HCT116 (cell line): ENCODE measurements at regions not wholly inside any gene's neighbourhood (a gene's known extent, or its start where the extent isn't known, plus 50 kb on each side); places are given as distances from the start of the nearest gene placed in this dataset.

Source experiments
- ATAC-seq: fragments of 200-7000 bp; cut with Tn5 transposase; 2 replicates; pipeline ENCODE4 v1.9.1; 2020; ENCODE audit warnings: mild to moderate bottlenecking, moderate library complexity
- BruUV-seq: library from RNA; stranded (reverse); fragments of 400-500 nt; replicated peaks from 2 replicates; lab custom pipeline; 2021; lab: Mats Ljungman, UMichigan
- CTCF ChIA-PET: fragments of 300-600 bp; sonication (Branson Sonifier 250); formaldehyde crosslinking; loops from one replicate; lab custom pipeline; 2021; ENCODE audit warnings: antibody characterized with exemption; lab: Charles Lee
- POLR2A ChIA-PET: fragments of 300-600, 350-600 bp; sonication (Branson Sonifier 250); formaldehyde crosslinking; loops from one replicate; lab custom pipeline; 2021; ENCODE audit warnings: antibody characterized with exemption; lab: Charles Lee
- RAD21 ChIA-PET, 2 experiments: fragments of 300-600 bp; sonication (Branson Sonifier 250); formaldehyde crosslinking; loops; one replicate each; lab custom pipeline; 2023; ENCODE audit warnings: low total read pairs in 2 of 2; ENCODE audit not compliant: uncharacterized antibody in 2 of 2, unreplicated experiment in 2 of 2, low non-redundant PET in 1 of 2; lab: Charles Lee
- DNase-seq: peaks from one replicate; pipeline ENCODE4 v3.0.0-alpha.2; 2010; ENCODE audit warnings: low read depth, low spot score
- H2AFZ ChIP-seq: fragments of 200-600 bp; shearing (Covaris generic), sonication (generic); 2 replicates; pipeline ENCODE4 v1.6.1; 2017; ENCODE audit warnings: low read depth, mixed run types, mixed read lengths, antibody characterized with exemption, low read length; ENCODE audit not compliant: poor library complexity, severe bottlenecking
- H3K27ac ChIP-seq: 2 replicates; pipeline ENCODE4 v1.5.1; 2012; ENCODE audit warnings: low read depth, low read length
- H3K27me3 ChIP-seq: fragments of 200-600 bp; sonication (generic); 2 replicates; pipeline ENCODE4 v1.6.1; 2016; ENCODE audit warnings: mixed run types, low read length, mixed read lengths; ENCODE audit not compliant: insufficient read depth
- H3K36me3 ChIP-seq, 2 experiments: fragments of 200-500 bp in 1 of 2; fragments of 200-600 bp in 1 of 2; sonication (Bioruptor generic) in 1 of 2; sonication (generic) in 1 of 2; 2 replicates each; pipeline versions ENCODE4 v1.5.1 to v1.6.1; 2014 to 2016; ENCODE audit warnings: low read length in 2 of 2, inconsistent platforms in 1 of 2, mixed read lengths in 1 of 2, mixed run types in 1 of 2; ENCODE audit not compliant: insufficient read depth in 2 of 2, control insufficient read depth in 1 of 2
- H3K4me1 ChIP-seq, 2 experiments: fragments of 200-600 bp in 1 of 2; sonication (generic) in 1 of 2; 2 replicates each; pipeline versions ENCODE4 v1.5.1 to v1.6.1; 2012 to 2017; ENCODE audit warnings: low read length in 2 of 2, inconsistent platforms in 1 of 2, mild to moderate bottlenecking in 1 of 2, mixed read lengths in 1 of 2, mixed run types in 1 of 2, moderate library complexity in 1 of 2; ENCODE audit not compliant: insufficient read depth in 2 of 2, control insufficient read depth in 1 of 2
- H3K4me2 ChIP-seq: fragments of 200-600 bp; sonication (generic); 2 replicates; pipeline ENCODE4 v1.6.1; 2017; ENCODE audit warnings: mixed run types, low read length, mixed read lengths
- H3K4me3 ChIP-seq, 2 experiments: fragments of 200-600 bp in 1 of 2; sonication (generic) in 1 of 2; replicated peaks in 1 of 2; 2 replicates each; pipeline ENCODE4 v1.5.1; 2011 to 2016; ENCODE audit warnings: low read length in 2 of 2, control low read depth in 1 of 2, low read depth in 1 of 2, mild to moderate bottlenecking in 1 of 2, mixed read lengths in 1 of 2, mixed run types in 1 of 2
- H3K79me2 ChIP-seq: fragments of 200-600 bp; sonication (generic); 2 replicates; pipeline ENCODE4 v1.6.1; 2017; ENCODE audit warnings: mild to moderate bottlenecking, mixed run types, low read length, moderate library complexity, mixed read lengths; ENCODE audit not compliant: insufficient read depth
- H3K9ac ChIP-seq: fragments of 200-600 bp; sonication (generic); 2 replicates; pipeline ENCODE4 v1.6.1; 2016; ENCODE audit warnings: low read length, mixed read lengths
- H3K9me2 ChIP-seq: fragments of 200-600 bp; sonication (generic), shearing (Covaris generic); 2 replicates; pipeline ENCODE4 v1.6.1; 2017; ENCODE audit warnings: mixed run types, mild to moderate bottlenecking, moderate library complexity; ENCODE audit not compliant: insufficient read depth
- H3K9me3 ChIP-seq, 2 experiments: fragments of 200-500 bp in 1 of 2; fragments of 200-600 bp in 1 of 2; sonication (Bioruptor generic) in 1 of 2; sonication (generic) in 1 of 2; 2 replicates each; pipeline ENCODE4 v1.6.1; 2014 to 2017; ENCODE audit warnings: low read length in 2 of 2, mixed read lengths in 2 of 2, inconsistent platforms in 1 of 2, low read depth in 1 of 2, mild to moderate bottlenecking in 1 of 2, mixed run types in 1 of 2, moderate library complexity in 1 of 2; ENCODE audit not compliant: control insufficient read depth in 1 of 2, insufficient read depth in 1 of 2
- H4K20me1 ChIP-seq: fragments of 200-600 bp; sonication (generic), shearing (Covaris generic); 2 replicates; pipeline ENCODE4 v1.6.1; 2017; ENCODE audit warnings: mixed run types, mild to moderate bottlenecking, moderate library complexity; ENCODE audit not compliant: insufficient read depth
- ATF3 ChIP-seq: IDR thresholded peaks from 2 replicates; pipeline ENCODE4 v1.6.1; 2012
- CEBPB ChIP-seq: IDR thresholded peaks from 2 replicates; pipeline ENCODE4 v1.6.1; 2012; ENCODE audit warnings: low read depth
- CTCF ChIP-seq, 3 experiments: fragments of 200-600 bp in 1 of 3; sonication (generic) in 1 of 3; IDR thresholded peaks in 2 of 3; conservative IDR thresholded peaks in 1 of 3; 2 replicates each; pipeline ENCODE4 v1.5.1; 2012 to 2017; ENCODE audit warnings: low read depth in 2 of 3, low read length in 2 of 3, antibody characterized with exemption in 1 of 3, borderline replicate concordance in 1 of 3, control low read depth in 1 of 3, mild to moderate bottlenecking in 1 of 3, mixed read lengths in 1 of 3, mixed run types in 1 of 3, moderate library complexity in 1 of 3; ENCODE audit not compliant: insufficient read depth in 1 of 3
- EGR1 ChIP-seq: IDR thresholded peaks from 2 replicates; pipeline ENCODE4 v1.6.1; 2012; ENCODE audit warnings: low read depth
- EZH2 ChIP-seq: fragments of 200-600 bp; sonication (generic); IDR thresholded peaks from 2 replicates; pipeline ENCODE4 v1.6.1; 2017; ENCODE audit warnings: antibody characterized with exemption, mixed run types
- FOSL1 ChIP-seq: IDR thresholded peaks from 2 replicates; pipeline ENCODE4 v1.6.1; 2012; ENCODE audit warnings: low read depth
- JUND ChIP-seq: IDR thresholded peaks from 2 replicates; pipeline ENCODE4 v1.6.1; 2012
- POLR2AphosphoS5 ChIP-seq: IDR thresholded peaks from 2 replicates; pipeline ENCODE4 v1.6.1; 2011; ENCODE audit warnings: mild to moderate bottlenecking, low read depth, low read length, moderate library complexity
- SP1 ChIP-seq: IDR thresholded peaks from 2 replicates; pipeline ENCODE4 v1.6.1; 2012; ENCODE audit warnings: low read depth
- TCF7L2 ChIP-seq: IDR thresholded peaks from 2 replicates; pipeline ENCODE4 v1.7.0; 2011; ENCODE audit warnings: borderline replicate concordance, inconsistent platforms; ENCODE audit not compliant: insufficient read depth, insufficient read length; ENCODE audit errors: extremely low read depth
- YY1 ChIP-seq: IDR thresholded peaks from 2 replicates; pipeline ENCODE4 v1.6.1; 2011; ENCODE audit warnings: low read length, low read depth, moderate library complexity, mild to moderate bottlenecking; ENCODE audit not compliant: insufficient replicate concordance; ENCODE audit errors: extremely low read depth
- ZFX ChIP-seq: fragments of 450-650 bp; IDR thresholded peaks from 2 replicates; pipeline ENCODE4 v1.6.1; 2017
- intact Hi-C: fragments of 100-400 bp; cut with micrococcal nuclease; formaldehyde crosslinking; loops from 2 replicates; pipeline ENCODE4 v1.10.0; 2022
- TF ChIP-seq, protein P1 (sequence below): IDR thresholded peaks from 2 replicates; pipeline ENCODE4 v1.6.1; 2012; ENCODE audit warnings: low read depth

- Histone ChIP-seq H4K20me1 (no peaks in the 10 kb centered on the region), H3K9ac (no peak overlapping the region), H3K4me2 (no peak overlapping the region), H3K36me3 (no peaks in the 10 kb centered on the region), H3K27me3 (no peaks in the 10 kb centered on the region), H3K4me3 (no peak overlapping the region), H2AFZ (no peak overlapping the region), H3K9me3 (no peaks in the 10 kb centered on the region), H3K9me2 (no peaks in the 10 kb centered on the region), H3K79me2 (no peaks in the 10 kb centered on the region), H3K4me1 (no peaks in the 10 kb centered on the region), H3K27ac (no peak overlapping the region)
- ChIA-PET CTCF (no interaction called here), RAD21 (no interaction called here), POLR2A (no interaction called here)
- BruUV-seq: no TSS peak
- TF ChIP-seq SP1: no peak
- TF ChIP-seq EZH2: no peak
- no peak for TF ChIP-seq TCF7L2
- TF ChIP-seq YY1: no peak
- TF ChIP-seq, protein P1, sequence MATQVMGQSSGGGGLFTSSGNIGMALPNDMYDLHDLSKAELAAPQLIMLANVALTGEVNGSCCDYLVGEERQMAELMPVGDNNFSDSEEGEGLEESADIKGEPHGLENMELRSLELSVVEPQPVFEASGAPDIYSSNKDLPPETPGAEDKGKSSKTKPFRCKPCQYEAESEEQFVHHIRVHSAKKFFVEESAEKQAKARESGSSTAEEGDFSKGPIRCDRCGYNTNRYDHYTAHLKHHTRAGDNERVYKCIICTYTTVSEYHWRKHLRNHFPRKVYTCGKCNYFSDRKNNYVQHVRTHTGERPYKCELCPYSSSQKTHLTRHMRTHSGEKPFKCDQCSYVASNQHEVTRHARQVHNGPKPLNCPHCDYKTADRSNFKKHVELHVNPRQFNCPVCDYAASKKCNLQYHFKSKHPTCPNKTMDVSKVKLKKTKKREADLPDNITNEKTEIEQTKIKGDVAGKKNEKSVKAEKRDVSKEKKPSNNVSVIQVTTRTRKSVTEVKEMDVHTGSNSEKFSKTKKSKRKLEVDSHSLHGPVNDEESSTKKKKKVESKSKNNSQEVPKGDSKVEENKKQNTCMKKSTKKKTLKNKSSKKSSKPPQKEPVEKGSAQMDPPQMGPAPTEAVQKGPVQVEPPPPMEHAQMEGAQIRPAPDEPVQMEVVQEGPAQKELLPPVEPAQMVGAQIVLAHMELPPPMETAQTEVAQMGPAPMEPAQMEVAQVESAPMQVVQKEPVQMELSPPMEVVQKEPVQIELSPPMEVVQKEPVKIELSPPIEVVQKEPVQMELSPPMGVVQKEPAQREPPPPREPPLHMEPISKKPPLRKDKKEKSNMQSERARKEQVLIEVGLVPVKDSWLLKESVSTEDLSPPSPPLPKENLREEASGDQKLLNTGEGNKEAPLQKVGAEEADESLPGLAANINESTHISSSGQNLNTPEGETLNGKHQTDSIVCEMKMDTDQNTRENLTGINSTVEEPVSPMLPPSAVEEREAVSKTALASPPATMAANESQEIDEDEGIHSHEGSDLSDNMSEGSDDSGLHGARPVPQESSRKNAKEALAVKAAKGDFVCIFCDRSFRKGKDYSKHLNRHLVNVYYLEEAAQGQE: no peak
- TF ChIP-seq FOSL1: no peak
- no peak for TF ChIP-seq ZFX
- TF ChIP-seq EGR1: no peak
- no peak for TF ChIP-seq CTCF (IDR thresholded peaks at IDR 0.05 in 2 of 3, conservative IDR thresholded peaks at IDR 0.05 in 1 of 3; ENCODE audit: borderline replicate concordance in 1 of 3, insufficient read depth in 1 of 3, low read depth in 2 of 3, low read length in 2 of 3)
- TF ChIP-seq ATF3: no peak
- TF ChIP-seq JUND: no peak
- TF ChIP-seq POLR2AphosphoS5: no peak
- TF ChIP-seq CEBPB: no peak
- no peak for DNase-seq
- intact Hi-C loops: no loop called here
- no peak for ATAC-seq
Observed at GRCh38 chr7:16001477-16001876, 315.0 kb upstream of the MEOX2 start.
